ENCODE measurements at regions not wholly inside any gene's neighbourhood (a gene's known extent, or its start where the extent isn't known, plus 50 kb on each side); places are given as distances from the start of the nearest gene placed in this dataset.

GRCh38 chr6:85983032-85983659 lies 340.5 kb upstream of the SYNCRIP start:
- TF ChIP-seq TSHZ2 (CRISPR knock-in tag; IDR thresholded peaks at IDR 0.05) (no peak), ZNF70 (CRISPR knock-in tag; IDR thresholded peaks at IDR 0.05) (no peak), ISL1 (CRISPR knock-in tag; IDR thresholded peaks at IDR 0.05) (no peak), ZNF8 (CRISPR knock-in tag; IDR thresholded peaks at IDR 0.05) (no peak)
- ATAC-seq: no peak

- TF ChIP-seq POU6F1 (CRISPR knock-in tag; IDR thresholded peaks at IDR 0.05; ENCODE audit: borderline replicate concordance, low read depth): no peak
- TF ChIP-seq PATZ1 (CRISPR knock-in tag; IDR thresholded peaks at IDR 0.05; ENCODE audit: borderline replicate concordance): no peak
- no peak for TF ChIP-seq ARNTL (CRISPR knock-in tag; IDR thresholded peaks at IDR 0.05; ENCODE audit: borderline replicate concordance, low read depth)
- no peak for TF ChIP-seq ZFP3 (CRISPR knock-in tag; IDR thresholded peaks at IDR 0.05)
- TF ChIP-seq TOX (CRISPR knock-in tag; IDR thresholded peaks at IDR 0.05; ENCODE audit: borderline replicate concordance): no peak
- no peak for TF ChIP-seq CREB5 (CRISPR knock-in tag; IDR thresholded peaks at IDR 0.05; ENCODE audit: low read depth)
- TF ChIP-seq ZNF565 (CRISPR knock-in tag; conservative IDR thresholded peaks at IDR 0.05; ENCODE audit: low read depth): no peak
- no peak for TF ChIP-seq ZNF8 (CRISPR knock-in tag; IDR thresholded peaks at IDR 0.05)
- no peak for TF ChIP-seq TSHZ2 (CRISPR knock-in tag; IDR thresholded peaks at IDR 0.05)
- no peak for TF ChIP-seq CSDC2 (CRISPR knock-in tag; IDR thresholded peaks at IDR 0.05)
- no peak for TF ChIP-seq ZNF70 (CRISPR knock-in tag; IDR thresholded peaks at IDR 0.05)
- TF ChIP-seq ISL1 (CRISPR knock-in tag; IDR thresholded peaks at IDR 0.05): no peak
- no peak for TF ChIP-seq ZC3H10 (CRISPR knock-in tag; IDR thresholded peaks at IDR 0.05)
- no peak for TF ChIP-seq GLIS3 (CRISPR knock-in tag; IDR thresholded peaks at IDR 0.05)
- no peak for TF ChIP-seq RARB (CRISPR knock-in tag; IDR thresholded peaks at IDR 0.05)
- no peak for TF ChIP-seq ZFP30 (CRISPR knock-in tag; IDR thresholded peaks at IDR 0.05)
- TF ChIP-seq ESRRG (CRISPR knock-in tag; IDR thresholded peaks at IDR 0.05): no peak
- no peak for TF ChIP-seq TCF4 (CRISPR knock-in tag; IDR thresholded peaks at IDR 0.05; ENCODE audit: borderline replicate concordance)
- no peak for ATAC-seq
Measured at GRCh38 chr6:85977661-85978060, 335.0 kb upstream of the SYNCRIP start.

- ATAC-seq: no peak
- no peak for TF ChIP-seq TOX (CRISPR knock-in tag; IDR thresholded peaks at IDR 0.05; ENCODE audit: borderline replicate concordance)
- no peak for TF ChIP-seq POU6F1 (CRISPR knock-in tag; IDR thresholded peaks at IDR 0.05; ENCODE audit: borderline replicate concordance, low read depth)
- TF ChIP-seq CSDC2 (CRISPR knock-in tag; IDR thresholded peaks at IDR 0.05): no peak
Measured at GRCh38 chr6:85975957-85976356, 333.3 kb upstream of the SYNCRIP start.

All from SK-N-SH treated with all-trans-retinoic acid at 6 μM for 48 hours (cell line).